ENCODE measurements at regions not wholly inside any gene's neighbourhood (a gene's known extent, or its start where the extent isn't known, plus 50 kb on each side); places are given as distances from the start of the nearest gene placed in this dataset.

GRCh38 chr12:84660139-84660538 is 252.5 kb downstream of the SLC6A15 start:
- no peaks in the 10 kb centered on the region for H3K27me3 ChIP-seq (ENCODE audit: low read depth, low read length)
- H3K27ac ChIP-seq (ENCODE audit: low read length), result no peak overlapping the region; the same call in 1 of the 2 replicates
- H3K79me2 ChIP-seq (ENCODE audit: low read length), result no peaks in the 10 kb centered on the region
- TF ChIP-seq CTCF (IDR thresholded peaks at IDR 0.05; ENCODE audit: low read depth, low read length) (no peak), EZH2phosphoT487 (IDR thresholded peaks at IDR 0.05; ENCODE audit: low read depth) (no peak)
- 0 out of 2 replicates have a peak overlapping the region, but pooled peaks have one; percentile 4 for H3K4me3 ChIP-seq (ENCODE audit: low read length)
- peak overlapping the region; percentile 37; the same call in 1 of the 2 replicates for H2AFZ ChIP-seq (ENCODE audit: low read depth, low read length)
- H3K4me2 ChIP-seq (ENCODE audit: low read length), result peak overlapping the region; percentile 25
- no peaks in the 10 kb centered on the region for H3K36me3 ChIP-seq (replicated peaks; ENCODE audit: low read depth, low read length)
- H3K9me3 ChIP-seq (ENCODE audit: insufficient read depth, low read length), result no peaks in the 10 kb centered on the region
- H4K20me1 ChIP-seq (ENCODE audit: insufficient read depth, low read length), result no peaks in the 10 kb centered on the region
- peaks cover 12% of the 10 kb centered on the region; the same call in 1 of the 2 replicates for H3K4me1 ChIP-seq (ENCODE audit: low read length)
- H3K9ac ChIP-seq (ENCODE audit: low read length), result no peak overlapping the region

GRCh38 chr12:84658877-84659276 is 253.7 kb downstream of the SLC6A15 start:
- Histone ChIP-seq H2AFZ (ENCODE audit: low read depth, low read length) (no peak overlapping the region), H3K27ac (ENCODE audit: low read length) (no peak overlapping the region), H3K4me3 (ENCODE audit: low read length) (no peak overlapping the region), H3K4me1 (ENCODE audit: low read length) (peaks cover 12% of the 10 kb centered on the region; the same call in 1 of the 2 replicates), H3K27me3 (ENCODE audit: low read depth, low read length) (no peaks in the 10 kb centered on the region), H3K4me2 (ENCODE audit: low read length) (no peak overlapping the region), H3K36me3 (replicated peaks; ENCODE audit: low read depth, low read length) (no peaks in the 10 kb centered on the region), H3K9me3 (ENCODE audit: insufficient read depth, low read length) (no peaks in the 10 kb centered on the region), H3K9ac (ENCODE audit: low read length) (no peak overlapping the region), H4K20me1 (ENCODE audit: insufficient read depth, low read length) (no peaks in the 10 kb centered on the region), H3K79me2 (ENCODE audit: low read length) (no peaks in the 10 kb centered on the region)
- TF ChIP-seq CTCF (IDR thresholded peaks at IDR 0.05; ENCODE audit: low read depth, low read length), result no peak
- no peak for TF ChIP-seq EZH2phosphoT487 (IDR thresholded peaks at IDR 0.05; ENCODE audit: low read depth)

GRCh38 chr12:84656705-84657104 is 255.9 kb downstream of the SLC6A15 start:
- Histone ChIP-seq H3K4me2 (ENCODE audit: low read length) (no peak overlapping the region), H3K27me3 (ENCODE audit: low read depth, low read length) (no peaks in the 10 kb centered on the region), H3K4me1 (ENCODE audit: low read length) (peaks cover 19% of the 10 kb centered on the region; the same call in 1 of the 2 replicates), H4K20me1 (ENCODE audit: insufficient read depth, low read length) (no peaks in the 10 kb centered on the region), H3K4me3 (ENCODE audit: low read length) (no peak overlapping the region), H3K36me3 (replicated peaks; ENCODE audit: low read depth, low read length) (no peaks in the 10 kb centered on the region), H3K79me2 (ENCODE audit: low read length) (no peaks in the 10 kb centered on the region), H2AFZ (ENCODE audit: low read depth, low read length) (no peak overlapping the region), H3K9me3 (ENCODE audit: insufficient read depth, low read length) (no peaks in the 10 kb centered on the region), H3K27ac (ENCODE audit: low read length) (no peak overlapping the region), H3K9ac (ENCODE audit: low read length) (no peak overlapping the region)
- no peak for TF ChIP-seq CTCF (IDR thresholded peaks at IDR 0.05; ENCODE audit: low read depth, low read length)
- no peak for TF ChIP-seq EZH2phosphoT487 (IDR thresholded peaks at IDR 0.05; ENCODE audit: low read depth)

- no peak overlapping the region for H3K4me3 ChIP-seq (ENCODE audit: low read length)
- H2AFZ ChIP-seq (ENCODE audit: low read depth, low read length), result peak overlapping the region; percentile 53; the same call in 1 of the 2 replicates
- H3K27ac ChIP-seq (ENCODE audit: low read length), result no peak overlapping the region
- H3K79me2 ChIP-seq (ENCODE audit: low read length), result no peaks in the 10 kb centered on the region
- no peaks in the 10 kb centered on the region for H4K20me1 ChIP-seq (ENCODE audit: insufficient read depth, low read length)
- no peaks in the 10 kb centered on the region for H3K27me3 ChIP-seq (ENCODE audit: low read depth, low read length)
- no peak for TF ChIP-seq EZH2phosphoT487 (IDR thresholded peaks at IDR 0.05; ENCODE audit: low read depth)
- TF ChIP-seq CTCF (IDR thresholded peaks at IDR 0.05; ENCODE audit: low read depth, low read length), result no peak
- H3K4me1 ChIP-seq (ENCODE audit: low read length), result peaks cover 7% of the 10 kb centered on the region; the same call in 1 of the 2 replicates
- H3K36me3 ChIP-seq (replicated peaks; ENCODE audit: low read depth, low read length), result no peaks in the 10 kb centered on the region
- H3K9ac ChIP-seq (ENCODE audit: low read length), result no peak overlapping the region
- no peaks in the 10 kb centered on the region for H3K9me3 ChIP-seq (ENCODE audit: insufficient read depth, low read length)
- peak overlapping the region; percentile 35 for H3K4me2 ChIP-seq (ENCODE audit: low read length)
Measured at GRCh38 chr12:84653482-84653881, 259.1 kb downstream of the SLC6A15 start.
